NCI-H2227 treated with DMSO at 0.1 percent for 48 hours (cell line): ENCODE measurements at regions not wholly inside any gene's neighbourhood (a gene's known extent, or its start where the extent isn't known, plus 50 kb on each side); places are given as distances from the start of the nearest gene placed in this dataset.

Experiments used
- DNase-seq: peaks from one replicate; lab custom pipeline; 2025; lab: John Stamatoyannopoulos, UW

- no peak for DNase-seq
Observed at GRCh38 chr3:76972624-76973296, 67.1 kb upstream of the ROBO2 start.

- DNase-seq: no peak
Observed at GRCh38 chr3:76976996-76977395, 62.9 kb upstream of the ROBO2 start.

GRCh38 chr3:76985645-76986044, 54.3 kb upstream of the ROBO2 start:
- no peak for DNase-seq

- no peak for DNase-seq
Observed at GRCh38 chr3:76986876-76987474, 52.9 kb upstream of the ROBO2 start.
